ENCODE measurements at regions not wholly inside any gene's neighbourhood (a gene's known extent, or its start where the extent isn't known, plus 50 kb on each side); places are given as distances from the start of the nearest gene placed in this dataset.

GRCh38 chr6:80940976-80941375 lies 811.5 kb downstream of the TENT5A start:
- TF ChIP-seq CTCF (IDR thresholded peaks at IDR 0.05) = no peak
- TF ChIP-seq POLR2A (IDR thresholded peaks at IDR 0.05) = no peak
- TF ChIP-seq POLR2AphosphoS5 (IDR thresholded peaks at IDR 0.05) = no peak

GRCh38 chr6:80940571-80940970 lies 811.9 kb downstream of the TENT5A start:
- no peak overlapping the region for H3K4me3 ChIP-seq
- no peak overlapping the region for H3K27ac ChIP-seq
- intact Hi-C loops (cut with DNase I) = no loop called here
- WGBS = 15% methylated on average over 1 of the region's 1 CpG
- DNase-seq (ENCODE audit: low spot score) = no peak
- H3K36me3 ChIP-seq = no peaks in the 10 kb centered on the region
- no peak for TF ChIP-seq POLR2A (IDR thresholded peaks at IDR 0.05)
- TF ChIP-seq CTCF (IDR thresholded peaks at IDR 0.05) = no peak
- TF ChIP-seq POLR2AphosphoS5 (IDR thresholded peaks at IDR 0.05) = no peak
- no peaks in the 10 kb centered on the region for H3K4me1 ChIP-seq (replicated peaks)
- no peaks in the 10 kb centered on the region for H3K9me3 ChIP-seq
- H3K27me3 ChIP-seq (replicated peaks; ENCODE audit: insufficient read depth) = no peaks in the 10 kb centered on the region

More at GRCh38 chr6:80940976-80941375, 811.5 kb downstream of the TENT5A start:
- intact Hi-C loops (cut with DNase I) = no loop called here
- H3K9me3 ChIP-seq = no peaks in the 10 kb centered on the region
- DNase-seq (ENCODE audit: low spot score) = no peak
- H3K4me1 ChIP-seq (replicated peaks) = no peaks in the 10 kb centered on the region
- H3K27ac ChIP-seq = no peak overlapping the region
- no peak overlapping the region for H3K4me3 ChIP-seq
- WGBS = 81% methylated on average over 1 of the region's 1 CpG
- no peaks in the 10 kb centered on the region for H3K36me3 ChIP-seq
- H3K27me3 ChIP-seq (replicated peaks; ENCODE audit: insufficient read depth) = no peaks in the 10 kb centered on the region

DNA sequence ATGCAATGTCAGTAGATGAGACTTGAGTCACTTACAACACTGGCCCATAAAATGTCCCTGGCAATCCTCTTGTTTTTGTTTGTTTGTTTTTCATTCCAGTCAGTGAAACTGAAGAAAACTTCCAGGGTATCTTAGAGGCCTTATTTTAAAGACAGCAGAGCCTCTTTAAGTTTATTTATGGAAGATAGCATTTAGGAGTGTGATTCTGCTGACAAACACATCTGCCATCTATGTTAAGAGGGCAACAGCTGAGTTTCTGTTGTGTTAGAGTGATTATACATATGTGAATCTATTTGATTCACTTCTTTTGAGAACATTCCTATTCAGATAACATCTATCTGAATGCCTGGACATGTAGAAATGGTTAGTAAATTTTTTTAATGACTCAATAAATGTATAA lies 812.6 kb downstream of the TENT5A start:
- Histone ChIP-seq H3K36me3 (no peaks in the 10 kb centered on the region), H3K4me3 (no peak overlapping the region), H3K9me3 (no peaks in the 10 kb centered on the region), H3K27ac (no peak overlapping the region), H3K27me3 (replicated peaks; ENCODE audit: insufficient read depth) (no peaks in the 10 kb centered on the region), H3K4me1 (replicated peaks) (no peaks in the 10 kb centered on the region)
- DNase-seq (ENCODE audit: low spot score) = no peak
- TF ChIP-seq POLR2AphosphoS5 (IDR thresholded peaks at IDR 0.05) (no peak), POLR2A (IDR thresholded peaks at IDR 0.05) (no peak), CTCF (IDR thresholded peaks at IDR 0.05) (no peak)
- intact Hi-C loops (cut with DNase I) = no loop called here

DNA sequence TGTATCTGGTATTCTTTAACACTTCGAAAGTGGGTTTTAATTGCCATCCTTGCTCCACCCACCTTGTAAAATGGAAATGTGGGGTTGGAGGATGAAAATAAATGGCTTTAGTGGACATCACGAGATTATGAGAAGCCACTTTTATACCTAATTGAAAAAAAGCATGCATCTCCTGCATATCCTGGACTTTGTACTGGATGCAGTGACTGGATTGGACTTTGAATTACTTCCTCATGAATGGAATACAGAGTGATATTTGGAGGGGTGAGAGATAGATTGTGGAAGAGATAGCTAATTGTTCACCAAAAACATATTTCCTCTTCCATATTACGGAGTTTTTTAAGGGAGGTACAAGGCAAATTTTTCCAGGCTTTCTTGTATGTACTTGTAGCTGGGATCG lies 813.0 kb downstream of the TENT5A start:
- WGBS = 46% methylated on average over 4 of the region's 4 CpGs
- Histone ChIP-seq H3K27ac (no peak overlapping the region), H3K9me3 (no peaks in the 10 kb centered on the region), H3K4me1 (replicated peaks) (no peaks in the 10 kb centered on the region), H3K27me3 (replicated peaks; ENCODE audit: insufficient read depth) (no peaks in the 10 kb centered on the region), H3K36me3 (no peaks in the 10 kb centered on the region), H3K4me3 (no peak overlapping the region)
- intact Hi-C loops (cut with DNase I) = no loop called here
- TF ChIP-seq POLR2A (IDR thresholded peaks at IDR 0.05) = no peak
- no peak for TF ChIP-seq CTCF (IDR thresholded peaks at IDR 0.05)
- no peak for TF ChIP-seq POLR2AphosphoS5 (IDR thresholded peaks at IDR 0.05)
- no peak for DNase-seq (ENCODE audit: low spot score)

DNA sequence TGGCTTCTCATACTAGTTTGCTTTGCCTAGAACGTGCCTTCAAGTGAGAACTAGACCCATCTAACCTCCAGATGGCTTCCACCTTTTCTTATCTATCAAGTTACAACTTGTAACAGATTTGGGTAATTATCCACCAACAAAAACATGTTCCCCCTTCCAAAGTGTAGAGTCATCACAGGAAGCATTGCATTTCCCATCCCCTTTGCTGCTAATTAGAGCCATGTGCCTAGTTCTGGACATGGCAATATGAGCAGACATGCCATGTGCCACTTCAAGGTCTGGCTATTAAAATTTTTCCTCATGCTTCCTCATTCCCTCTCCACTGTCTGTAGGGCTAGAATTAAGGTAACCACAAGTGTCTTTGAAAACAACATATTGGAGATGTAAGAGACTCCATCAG lies 814.4 kb downstream of the TENT5A start:
- Histone ChIP-seq H3K27me3 (replicated peaks; ENCODE audit: insufficient read depth) (no peaks in the 10 kb centered on the region), H3K4me1 (replicated peaks) (no peaks in the 10 kb centered on the region), H3K36me3 (no peaks in the 10 kb centered on the region), H3K27ac (no peak overlapping the region), H3K4me3 (no peak overlapping the region), H3K9me3 (no peaks in the 10 kb centered on the region)
- no peak for DNase-seq (ENCODE audit: low spot score)
- WGBS = 83% methylated on average over 1 of the region's 1 CpG
- TF ChIP-seq CTCF (IDR thresholded peaks at IDR 0.05) = no peak
- no peak for TF ChIP-seq POLR2AphosphoS5 (IDR thresholded peaks at IDR 0.05)
- TF ChIP-seq POLR2A (IDR thresholded peaks at IDR 0.05) = no peak
- intact Hi-C loops (cut with DNase I) = no loop called here

Data from prostate gland (tissue), 2 donors.